ENCODE measurements at regions not wholly inside any gene's neighbourhood (a gene's known extent, or its start where the extent isn't known, plus 50 kb on each side); places are given as distances from the start of the nearest gene placed in this dataset.

GRCh38 chr11:33635161-33635560 lies 65.5 kb downstream of the C11orf91 start:
- Histone ChIP-seq H3K36me3 (no peaks in the 10 kb centered on the region), H3K9me3 (peaks cover 0 to 14% (median 7%) of the 10 kb centered on the region in 8 donors), H3K4me1 (peaks cover 0 to 5% (median 0%) of the 10 kb centered on the region in 6 donors), H3K27me3 (replicated peaks in 1 of 7) (peaks cover 0 to 38% (median 0%) of the 10 kb centered on the region in 7 donors), H3K27ac (no peak overlapping the region), H3K4me3 (no peak overlapping the region)
- intact Hi-C loops (cut with DNase I; ENCODE audit: low total_unique reads), result no loop called here
- WGBS, 5 donors, result 30 to 81% (median 67%) methylated on average over 5 of the region's 5 CpGs
- TF ChIP-seq POLR2AphosphoS5 (IDR thresholded peaks at IDR 0.05) (no peak), CTCF (IDR thresholded peaks at IDR 0.05 in 8 of 11, conservative IDR thresholded peaks at IDR 0.05 in 3 of 11) (no peak), POLR2A (IDR thresholded peaks at IDR 0.05) (no peak)
- no peak for DNase-seq

GRCh38 chr11:33634291-33634834 lies 66.3 kb downstream of the C11orf91 start:
- Histone ChIP-seq H3K36me3 (no peaks in the 10 kb centered on the region), H3K9me3 (peaks cover 0 to 14% (median 7%) of the 10 kb centered on the region in 8 donors), H3K27me3 (replicated peaks in 1 of 7) (peaks cover 0 to 32% (median 0%) of the 10 kb centered on the region in 7 donors), H3K4me3 (no peak overlapping the region), H3K27ac (no peak overlapping the region), H3K4me1 (peaks cover 0 to 5% (median 0%) of the 10 kb centered on the region in 6 donors)
- WGBS, 5 donors, result 82 to 90% (median 85%) methylated on average over 7 of the region's 7 CpGs
- intact Hi-C loops (cut with DNase I; ENCODE audit: low total_unique reads), result no loop called here
- no peak for DNase-seq
- no peak for TF ChIP-seq POLR2AphosphoS5 (IDR thresholded peaks at IDR 0.05)
- no peak for TF ChIP-seq CTCF (IDR thresholded peaks at IDR 0.05 in 8 of 11, conservative IDR thresholded peaks at IDR 0.05 in 3 of 11)
- TF ChIP-seq POLR2A (IDR thresholded peaks at IDR 0.05), result no peak

- no peak overlapping the region for H3K27ac ChIP-seq
- H3K9me3 ChIP-seq, result peaks cover 0 to 9% (median 3%) of the 10 kb centered on the region in 8 donors
- peaks cover 0 to 29% (median 0%) of the 10 kb centered on the region in 7 donors for H3K27me3 ChIP-seq (replicated peaks in 1 of 7)
- intact Hi-C loops (cut with DNase I; ENCODE audit: low total_unique reads), result no loop called here
- no peak overlapping the region for H3K4me3 ChIP-seq
- peaks cover 0 to 5% (median 0%) of the 10 kb centered on the region in 6 donors for H3K4me1 ChIP-seq
- H3K36me3 ChIP-seq, result no peaks in the 10 kb centered on the region
- DNase-seq, result no peak
- 80 to 87% (median 83%) methylated on average over 15 of the region's 15 CpGs for WGBS, 5 donors
- no peak for TF ChIP-seq CTCF (IDR thresholded peaks at IDR 0.05 in 8 of 11, conservative IDR thresholded peaks at IDR 0.05 in 3 of 11)
- no peak for TF ChIP-seq POLR2A (IDR thresholded peaks at IDR 0.05)
- no peak for TF ChIP-seq POLR2AphosphoS5 (IDR thresholded peaks at IDR 0.05)
These were observed 67.2 kb downstream of the C11orf91 start for GRCh38 chr11:33633251-33634003.

- DNase-seq, result no peak
- Histone ChIP-seq H3K27ac (no peak overlapping the region), H3K4me1 (peaks cover 0 to 5% (median 0%) of the 10 kb centered on the region in 6 donors), H3K27me3 (replicated peaks in 1 of 7) (peaks cover 0 to 29% (median 0%) of the 10 kb centered on the region in 7 donors), H3K9me3 (peaks cover 0 to 8% (median 2%) of the 10 kb centered on the region in 8 donors), H3K36me3 (no peaks in the 10 kb centered on the region), H3K4me3 (no peak overlapping the region)
- intact Hi-C loops (cut with DNase I; ENCODE audit: low total_unique reads), result no loop called here
- 80 to 92% (median 86%) methylated on average over 5 of the region's 5 CpGs for WGBS, 5 donors
- no peak for TF ChIP-seq POLR2AphosphoS5 (IDR thresholded peaks at IDR 0.05)
These were observed 68.9 kb downstream of the C11orf91 start for GRCh38 chr11:33631749-33632091.

All from spleen (tissue), 11 donors.